22Rv1 (cell line): ENCODE measurements at regions not wholly inside any gene's neighbourhood (a gene's known extent, or its start where the extent isn't known, plus 50 kb on each side); places are given as distances from the start of the nearest gene placed in this dataset.

ENCODE experiments used
- ZFX ChIP-seq: fragments of 450-650 bp; IDR thresholded peaks from 2 replicates; pipeline ENCODE4 v1.6.1; 2017; ENCODE audit warnings: antibody characterized with exemption, borderline replicate concordance
- TF ChIP-seq, protein P1 (sequence below): fragments of 450-650 bp; IDR thresholded peaks from 2 replicates; pipeline ENCODE4 v1.5.1; 2017; ENCODE audit warnings: mild to moderate bottlenecking

DNA sequence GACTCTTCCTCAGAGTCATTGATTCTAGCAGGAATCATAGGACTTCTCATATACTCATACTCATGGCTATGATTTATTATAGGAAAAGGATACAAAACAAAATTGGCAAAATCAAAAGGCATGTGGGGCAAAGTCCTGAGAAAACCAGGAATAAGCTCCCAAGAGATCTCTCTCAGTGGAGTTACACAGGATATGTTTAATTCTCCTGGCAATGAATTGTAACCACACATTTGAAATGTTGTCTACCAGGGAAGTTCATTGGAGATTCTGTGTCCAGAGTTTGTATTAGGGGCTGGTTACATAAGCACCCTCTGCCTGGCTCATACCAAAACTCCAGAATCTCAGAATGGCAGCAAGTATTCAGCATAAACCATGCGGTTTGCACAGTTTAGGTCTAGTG, 63.9 kb downstream of the ADAMTS1 start:
- TF ChIP-seq, protein P1, sequence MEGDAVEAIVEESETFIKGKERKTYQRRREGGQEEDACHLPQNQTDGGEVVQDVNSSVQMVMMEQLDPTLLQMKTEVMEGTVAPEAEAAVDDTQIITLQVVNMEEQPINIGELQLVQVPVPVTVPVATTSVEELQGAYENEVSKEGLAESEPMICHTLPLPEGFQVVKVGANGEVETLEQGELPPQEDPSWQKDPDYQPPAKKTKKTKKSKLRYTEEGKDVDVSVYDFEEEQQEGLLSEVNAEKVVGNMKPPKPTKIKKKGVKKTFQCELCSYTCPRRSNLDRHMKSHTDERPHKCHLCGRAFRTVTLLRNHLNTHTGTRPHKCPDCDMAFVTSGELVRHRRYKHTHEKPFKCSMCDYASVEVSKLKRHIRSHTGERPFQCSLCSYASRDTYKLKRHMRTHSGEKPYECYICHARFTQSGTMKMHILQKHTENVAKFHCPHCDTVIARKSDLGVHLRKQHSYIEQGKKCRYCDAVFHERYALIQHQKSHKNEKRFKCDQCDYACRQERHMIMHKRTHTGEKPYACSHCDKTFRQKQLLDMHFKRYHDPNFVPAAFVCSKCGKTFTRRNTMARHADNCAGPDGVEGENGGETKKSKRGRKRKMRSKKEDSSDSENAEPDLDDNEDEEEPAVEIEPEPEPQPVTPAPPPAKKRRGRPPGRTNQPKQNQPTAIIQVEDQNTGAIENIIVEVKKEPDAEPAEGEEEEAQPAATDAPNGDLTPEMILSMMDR = no peak
- TF ChIP-seq ZFX = no peak
